NCI-H2171 (cell line): ENCODE measurements at regions not wholly inside any gene's neighbourhood (a gene's known extent, or its start where the extent isn't known, plus 50 kb on each side); places are given as distances from the start of the nearest gene placed in this dataset.

Experiments
- DNase-seq: peaks from one replicate; lab custom pipeline; 2025; lab: John Stamatoyannopoulos, UW

DNA sequence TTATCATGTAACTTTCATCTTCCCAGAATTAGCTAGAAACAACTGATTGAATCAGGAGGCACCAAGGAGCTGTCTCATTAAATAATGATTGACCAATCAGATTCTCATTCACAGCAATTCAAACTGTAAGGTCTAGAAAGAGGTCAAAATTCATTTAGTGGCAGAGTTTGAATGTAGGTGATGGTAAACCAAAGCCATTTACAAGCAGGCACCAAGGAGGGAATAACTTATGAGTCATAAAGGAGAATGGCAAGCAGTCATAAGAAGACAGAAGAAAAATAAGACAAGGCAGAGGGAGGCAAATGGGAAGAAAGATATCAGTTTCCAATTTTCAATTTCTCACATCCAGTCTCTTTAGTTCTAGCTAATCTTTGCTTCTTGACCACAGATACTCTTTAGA, 52.9 kb upstream of the DEFB112 start:
- DNase-seq = no peak

GRCh38 chr6:50110587-50110986, 60.9 kb upstream of the DEFB112 start:
- no peak for DNase-seq

DNA sequence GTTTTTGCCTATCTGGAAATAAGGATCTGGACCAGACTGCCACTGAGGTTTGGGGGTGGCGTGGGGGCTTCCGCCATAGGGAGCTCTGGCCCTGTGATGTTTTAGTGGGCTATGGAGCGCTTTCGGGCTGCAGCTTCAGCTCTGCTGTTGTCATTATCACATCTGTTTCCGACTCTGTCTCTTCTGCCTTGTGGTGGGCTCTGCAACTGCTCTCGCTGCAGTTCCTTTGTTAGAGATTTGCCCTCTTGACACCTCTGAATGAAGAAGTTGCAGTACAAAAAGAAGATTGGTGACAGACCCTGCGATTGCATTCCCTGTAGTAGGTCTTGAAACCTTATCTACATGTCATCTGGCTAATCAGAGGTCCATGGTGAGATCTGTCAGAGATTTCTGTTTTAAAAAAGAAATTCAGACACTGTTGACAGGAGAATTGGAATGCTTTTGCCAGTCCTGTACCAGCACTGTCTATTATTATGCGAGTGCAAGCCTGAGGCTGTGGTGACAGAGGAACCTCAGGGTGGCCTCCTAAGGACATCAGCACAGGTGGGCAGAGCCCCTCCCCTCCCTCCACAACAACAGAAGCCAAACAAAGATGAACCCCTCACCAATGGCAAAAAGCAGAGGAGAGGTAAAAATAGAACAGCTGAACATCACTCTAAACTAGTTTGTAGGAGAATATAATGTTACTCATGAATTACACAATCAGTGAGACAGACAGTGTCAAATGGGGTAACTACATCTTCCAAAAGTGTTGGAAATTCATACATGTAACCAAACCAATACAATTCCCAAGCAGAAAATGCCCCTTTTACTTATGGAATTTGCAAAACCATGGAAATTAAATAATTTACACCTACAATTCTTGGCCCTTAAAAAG, 63.5 kb upstream of the DEFB112 start:
- DNase-seq = no peak

DNA sequence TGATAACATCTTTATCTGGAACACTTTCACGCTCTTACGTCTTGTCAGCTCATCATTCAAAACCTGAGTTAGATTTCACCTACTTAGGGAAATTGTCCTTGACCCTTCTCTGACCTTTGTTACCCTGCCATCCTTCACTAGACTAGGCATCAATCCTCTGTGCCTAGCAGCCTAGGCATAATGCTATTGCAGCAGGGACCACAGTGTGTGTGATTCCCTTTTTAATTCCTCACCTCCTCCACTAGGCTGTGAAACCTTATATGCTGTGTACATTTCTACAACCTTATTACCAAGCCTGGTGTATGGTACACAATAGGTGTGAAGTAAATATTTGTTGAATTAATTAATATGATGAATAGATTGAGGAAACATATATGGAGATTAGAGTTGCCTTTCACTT, 66.7 kb upstream of the DEFB112 start:
- no peak for DNase-seq

GRCh38 chr6:50116797-50117542, 67.2 kb upstream of the DEFB112 start:
- no peak for DNase-seq

DNA sequence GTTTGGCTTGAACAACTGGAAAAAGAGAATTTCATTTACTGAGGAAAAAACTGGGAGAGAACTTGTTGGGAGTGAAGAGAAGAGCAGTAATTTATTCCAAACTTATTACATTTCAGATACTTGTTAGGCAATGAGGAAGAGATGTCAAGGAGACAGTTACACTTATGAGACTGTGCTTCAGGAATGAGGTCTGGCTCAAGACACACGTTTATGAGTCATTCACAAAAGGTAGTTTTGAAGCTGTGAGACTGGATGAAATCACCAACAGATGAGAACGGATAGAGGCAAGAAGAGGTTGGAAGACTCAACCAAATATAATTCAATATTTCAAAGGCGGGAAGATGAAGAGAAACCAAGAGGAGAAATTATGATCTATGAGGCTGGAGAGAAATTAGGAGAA, 70.6 kb upstream of the DEFB112 start:
- no peak for DNase-seq

DNA sequence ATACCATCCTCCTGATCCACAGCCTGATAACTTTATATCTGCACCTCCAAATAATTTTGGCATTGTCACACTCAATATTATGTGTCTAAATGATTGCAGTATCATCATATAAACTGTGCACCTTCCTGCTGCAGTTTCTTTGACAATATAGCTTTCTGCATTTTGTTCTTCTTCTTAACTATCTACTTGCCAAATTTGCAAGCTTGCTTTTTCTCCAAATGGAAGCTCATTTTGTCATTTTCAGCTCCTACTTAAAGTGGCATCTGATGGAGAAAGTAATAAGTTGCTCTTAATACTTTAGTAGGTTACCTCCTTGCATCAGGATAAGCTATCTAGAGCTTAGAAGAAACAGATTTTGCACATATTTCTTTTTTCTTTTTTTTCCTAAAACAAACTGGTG, 74.0 kb upstream of the DEFB112 start:
- no peak for DNase-seq

DNA sequence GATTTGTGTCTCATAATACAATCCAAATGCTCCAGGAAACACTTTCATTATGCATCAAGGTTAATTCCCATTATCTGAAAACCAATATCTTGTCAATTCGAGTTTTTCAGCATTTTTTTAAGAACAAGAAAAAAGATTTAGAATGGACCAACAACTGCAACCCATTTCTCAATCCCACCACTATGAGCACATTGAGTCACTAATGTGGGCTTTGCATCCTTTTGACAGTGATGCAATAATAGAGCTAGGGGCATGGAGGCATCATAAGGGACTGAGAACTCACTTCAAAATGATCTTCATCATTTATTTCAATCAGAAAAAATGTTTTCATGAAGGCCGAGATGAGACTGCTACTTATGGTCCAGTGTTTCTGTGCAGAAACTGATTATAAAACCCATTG, 74.8 kb upstream of the DEFB112 start:
- no peak for DNase-seq

DNA sequence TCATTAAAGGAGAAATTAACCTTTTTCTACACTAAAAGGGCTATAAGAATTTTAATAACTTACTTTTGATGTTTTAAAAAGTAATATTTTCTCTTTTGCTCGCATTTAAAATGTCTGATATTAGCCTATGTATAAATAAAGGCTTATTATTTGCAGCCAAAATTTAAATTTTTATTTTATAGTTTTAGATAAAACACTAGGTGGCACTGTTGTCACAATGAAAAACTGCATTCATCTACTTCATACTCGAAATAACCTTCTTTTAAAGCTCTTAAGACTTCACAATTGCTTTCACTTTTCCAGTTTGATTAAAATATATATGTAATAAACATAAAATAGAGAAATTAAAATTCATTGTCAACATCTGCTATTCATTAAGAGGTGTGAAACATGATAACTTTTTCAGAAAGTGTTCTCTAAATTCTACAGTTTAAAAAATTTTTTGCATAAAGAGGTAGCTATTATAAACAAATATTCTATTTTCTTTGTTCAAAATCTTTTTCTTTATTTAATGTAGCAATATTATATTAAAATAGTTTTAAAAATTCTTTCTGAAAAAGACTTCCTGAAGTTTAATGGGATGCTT, 78.8 kb upstream of the DEFB112 start:
- no peak for DNase-seq

DNA sequence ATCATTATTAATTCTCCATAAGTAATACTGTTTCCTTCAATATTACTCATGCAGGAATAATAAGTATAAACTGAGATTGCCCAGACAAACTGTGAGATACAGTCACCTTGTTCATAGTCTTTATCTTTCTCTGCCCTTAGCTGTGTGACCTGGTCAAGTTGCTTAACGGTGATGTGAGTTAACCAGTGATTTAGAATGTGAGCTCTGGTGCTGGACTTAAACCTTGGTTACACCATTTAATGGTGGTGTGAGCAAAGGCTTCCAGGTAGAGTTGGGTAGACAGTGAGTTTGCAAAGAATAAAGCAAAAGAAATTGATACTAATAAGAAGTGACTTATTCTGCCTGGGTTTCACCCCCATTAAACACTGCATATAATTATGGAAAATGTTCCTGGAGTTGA, 86.2 kb upstream of the DEFB112 start:
- DNase-seq = no peak

DNA sequence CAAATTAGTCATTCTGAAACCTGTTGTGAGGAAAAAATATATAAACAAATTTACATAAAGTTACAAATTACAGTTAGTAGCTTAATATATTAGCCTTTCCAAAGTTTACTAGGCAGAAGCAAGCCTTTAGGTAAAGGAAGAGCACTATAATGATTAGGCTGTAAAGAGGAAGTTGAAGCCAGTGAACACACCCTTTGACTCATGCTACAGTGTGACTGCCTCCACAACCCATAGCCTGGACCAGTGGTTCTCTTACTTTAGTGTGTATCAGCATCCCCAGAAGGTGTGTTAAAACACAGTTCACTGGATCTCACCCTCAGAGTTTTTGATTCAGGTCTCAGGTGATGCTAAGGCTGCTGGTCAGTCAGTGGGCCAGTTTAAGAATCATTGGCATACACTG, 91.4 kb upstream of the DEFB112 start:
- no peak for DNase-seq

- DNase-seq = no peak
These were observed 93.4 kb upstream of the DEFB112 start for GRCh38 chr6:50143011-50143719.

DNA sequence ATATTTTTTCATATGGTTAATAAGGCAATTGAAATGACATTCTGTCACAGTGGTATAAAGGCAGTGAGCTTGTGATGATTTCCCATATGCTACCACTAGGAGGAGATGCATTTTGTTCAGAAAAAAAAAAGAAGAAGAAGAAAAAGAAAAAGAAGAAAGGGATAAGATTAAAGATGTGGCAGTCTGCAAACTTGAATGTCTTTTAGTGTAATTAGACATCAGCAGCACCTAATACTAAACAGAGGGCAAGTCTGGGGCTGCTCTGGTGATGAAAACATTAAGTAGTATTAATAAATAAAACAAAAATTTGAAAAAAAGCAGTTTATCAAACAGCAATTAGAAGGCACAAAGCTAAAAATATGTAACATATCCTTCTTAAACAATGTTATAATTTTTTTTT, 95.4 kb upstream of the DEFB112 start:
- no peak for DNase-seq

DNA sequence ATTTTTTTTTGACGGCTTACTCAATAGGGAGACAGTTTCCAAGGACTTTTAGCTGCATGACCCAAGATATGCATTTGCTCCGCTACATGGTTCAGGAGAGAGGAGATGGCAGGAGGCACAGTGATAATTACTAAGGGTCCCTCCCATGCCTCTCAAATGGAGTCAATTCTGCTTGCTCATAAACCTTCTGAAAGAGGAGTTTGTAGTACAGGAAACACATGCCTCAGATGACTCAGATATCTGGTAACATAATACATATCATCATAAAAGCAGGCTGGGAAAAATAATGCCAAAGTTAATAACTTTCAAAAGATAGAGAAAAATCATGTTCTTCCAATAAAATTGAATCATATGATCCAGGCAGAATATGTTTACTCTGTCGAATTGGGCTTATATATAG, 97.6 kb upstream of the DEFB112 start:
- no peak for DNase-seq

DNA sequence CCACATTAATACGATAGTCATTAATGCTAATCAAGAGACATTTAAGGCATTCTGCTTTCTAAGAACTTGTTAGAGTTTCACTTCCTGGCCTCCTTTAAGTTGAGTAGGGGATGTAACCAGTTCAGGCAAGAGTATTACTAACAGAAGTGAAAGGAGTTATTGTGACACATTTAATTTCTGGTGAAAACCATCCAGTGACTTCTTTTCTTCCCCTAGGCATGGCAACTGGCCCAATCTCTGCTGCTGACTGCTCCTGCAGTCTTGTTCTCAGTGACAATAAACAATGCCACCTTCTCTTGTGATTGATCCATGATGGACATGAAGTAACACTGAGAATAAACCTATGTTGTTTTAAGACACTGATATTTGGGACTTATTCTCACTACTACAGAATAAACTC, 130.9 kb upstream of the DEFB112 start:
- DNase-seq = no peak

DNA sequence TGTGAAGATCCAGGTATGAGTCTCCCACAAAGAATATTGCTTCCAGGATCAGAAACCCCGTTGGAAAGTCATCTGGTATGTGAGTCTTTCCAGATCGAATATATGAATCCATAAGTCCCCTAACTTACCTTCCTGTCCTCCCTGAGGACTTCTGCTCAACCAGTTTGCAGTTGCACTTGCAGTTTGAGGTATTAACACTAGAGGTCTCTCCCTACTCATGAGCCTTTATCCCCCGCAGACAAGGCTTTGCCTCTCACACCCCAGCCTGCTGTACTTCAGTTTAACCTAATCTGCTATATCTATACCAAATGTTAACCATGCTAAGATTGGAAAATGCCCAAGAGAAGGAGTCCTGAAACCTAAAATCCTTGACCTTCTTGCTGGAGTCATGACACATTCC, 135.3 kb upstream of the DEFB112 start:
- no peak for DNase-seq

GRCh38 chr6:50187351-50187921, 137.7 kb upstream of the DEFB112 start:
- no peak for DNase-seq

- DNase-seq = no peak
These were observed 148.5 kb upstream of the DEFB112 start for GRCh38 chr6:50198245-50198644.

DNA sequence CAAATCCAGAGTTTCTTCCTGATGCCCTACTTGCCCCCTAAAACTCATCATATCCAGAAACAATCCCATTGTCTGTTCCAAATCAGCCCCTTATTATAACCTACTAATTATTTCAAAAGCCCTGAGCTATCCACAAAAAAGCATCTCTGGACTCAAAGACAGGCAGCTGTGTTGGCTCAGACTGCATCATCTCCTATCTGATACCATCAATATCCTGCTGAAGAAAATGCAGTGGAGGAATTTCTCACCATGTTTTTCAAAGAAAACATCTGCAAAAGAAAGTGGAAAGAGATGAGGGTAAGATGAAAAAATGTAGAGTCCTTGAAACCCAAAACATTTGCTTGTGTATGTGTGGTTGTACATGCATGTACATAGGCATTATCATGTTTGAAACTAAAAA, 153.0 kb upstream of the DEFB112 start:
- no peak for DNase-seq

DNA sequence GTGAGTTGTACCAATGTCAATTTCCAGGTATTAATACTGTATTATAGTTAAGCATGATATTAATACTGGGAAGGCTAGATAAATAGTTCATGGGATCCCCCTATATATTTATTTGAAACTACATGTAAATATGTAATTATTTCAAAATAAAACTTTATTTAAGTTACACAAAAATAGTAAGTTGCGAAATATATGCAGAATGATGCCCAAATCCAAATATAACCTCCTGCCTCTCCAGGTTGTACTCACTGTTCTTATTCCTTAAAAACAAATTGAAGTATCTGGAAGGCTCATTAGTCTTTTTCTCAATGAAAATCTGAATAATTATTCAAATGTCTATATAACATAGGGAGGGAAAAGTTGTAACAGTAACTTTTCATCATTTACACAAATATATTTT, 161.9 kb upstream of the DEFB112 start:
- no peak for DNase-seq

GRCh38 chr6:50213146-50213545, 163.4 kb upstream of the DEFB112 start:
- no peak for DNase-seq

GRCh38 chr6:50214937-50215336, 165.2 kb upstream of the DEFB112 start:
- DNase-seq = no peak
